ENCODE measurements at regions not wholly inside any gene's neighbourhood (a gene's known extent, or its start where the extent isn't known, plus 50 kb on each side); places are given as distances from the start of the nearest gene placed in this dataset.

- H3K27me3 ChIP-seq (replicated peaks in 1 of 2; ENCODE audit: control insufficient read depth in 2 of 2, extremely low read depth in 1 of 2, insufficient read depth in 2 of 2, low read length in 1 of 2), result no peaks in the 10 kb centered on the region
- no peak for DNase-seq
- no peak for ATAC-seq (replicated peaks in 1 of 4)
- Mint-ChIP-seq H3K4me1 (no peaks in the 10 kb centered on the region), H3K36me3 (no peaks in the 10 kb centered on the region), H3K4me3 (no peak overlapping the region), H3K9me3 (peaks cover 14 to 21% (median 19%) of the 10 kb centered on the region in 3 donors), H3K27me3 (peaks cover 0 to 7% of the 10 kb centered on the region in 2 donors), H3K27ac (no peak overlapping the region)
- no peaks in the 10 kb centered on the region for H3K36me3 ChIP-seq (ENCODE audit: control insufficient read depth in 2 of 2, extremely low read depth in 1 of 2, insufficient read depth in 1 of 2, low read length in 1 of 2)
- H3K4me1 ChIP-seq (ENCODE audit: control insufficient read depth in 1 of 2, extremely low read depth in 1 of 2, insufficient read depth in 2 of 2, low read length in 2 of 2), result no peaks in the 10 kb centered on the region
- H3K9me3 ChIP-seq, result no peaks in the 10 kb centered on the region
- CTCF ChIA-PET, result interaction anchor here in 1 of 2 donors (0.5 kb wide), 1 partner anchor 129 kb away, joined by 3 read pairs; no protein-coding TSS in a partner anchor
- no peak overlapping the region for H3K4me3 ChIP-seq (ENCODE audit: control insufficient read depth in 1 of 2, extremely low read depth in 1 of 2, low read length in 1 of 2)
- H3K27ac ChIP-seq (ENCODE audit: low read length), result no peak overlapping the region
- no CpG with 5 or more reads among the region's 1 CpG for WGBS (ENCODE audit: insufficient coverage)
- POLR2A ChIA-PET, result no interaction called here
These were observed 186.4 kb upstream of the DPYD start for GRCh38 chr1:98107256-98107655.

GRCh38 chr1:98104289-98104688 lies 183.5 kb upstream of the DPYD start:
- ChIA-PET CTCF (interaction anchor here in 1 of 2 donors (0.6 to 0.7 kb wide), 2 partner anchors 11 to 224 kb away, joined by 3 to 4 read pairs; no protein-coding TSS in a partner anchor), POLR2A (no interaction called here)
- H3K27me3 Mint-ChIP-seq, result peaks cover 0 to 4% of the 10 kb centered on the region in 2 donors
- H3K4me3 Mint-ChIP-seq, result no peak overlapping the region
- peaks cover 14 to 21% (median 19%) of the 10 kb centered on the region in 3 donors for H3K9me3 Mint-ChIP-seq
- Histone ChIP-seq H3K9me3 (no peaks in the 10 kb centered on the region), H3K27me3 (replicated peaks in 1 of 2; ENCODE audit: control insufficient read depth in 2 of 2, extremely low read depth in 1 of 2, insufficient read depth in 2 of 2, low read length in 1 of 2) (no peaks in the 10 kb centered on the region), H3K36me3 (ENCODE audit: control insufficient read depth in 2 of 2, extremely low read depth in 1 of 2, insufficient read depth in 1 of 2, low read length in 1 of 2) (no peaks in the 10 kb centered on the region), H3K4me3 (ENCODE audit: control insufficient read depth in 1 of 2, extremely low read depth in 1 of 2, low read length in 1 of 2) (no peak overlapping the region), H3K4me1 (ENCODE audit: control insufficient read depth in 1 of 2, extremely low read depth in 1 of 2, insufficient read depth in 2 of 2, low read length in 2 of 2) (no peaks in the 10 kb centered on the region), H3K27ac (ENCODE audit: low read length) (no peak overlapping the region)
- no peak overlapping the region for H3K27ac Mint-ChIP-seq
- DNase-seq (no peak), ATAC-seq (replicated peaks in 1 of 4) (no peak)
- H3K4me1 Mint-ChIP-seq, result no peaks in the 10 kb centered on the region
- no peaks in the 10 kb centered on the region for H3K36me3 Mint-ChIP-seq
- 89% methylated on average over 2 of the region's 3 CpGs for WGBS (ENCODE audit: insufficient coverage)

- DNase-seq (no peak), ATAC-seq (replicated peaks in 1 of 4) (no peak)
- H3K36me3 Mint-ChIP-seq, result no peaks in the 10 kb centered on the region
- H3K27me3 Mint-ChIP-seq, result peaks cover 0 to 4% of the 10 kb centered on the region in 2 donors
- no peak overlapping the region for H3K4me3 ChIP-seq (ENCODE audit: control insufficient read depth in 1 of 2, extremely low read depth in 1 of 2, low read length in 1 of 2)
- no peak overlapping the region for H3K27ac Mint-ChIP-seq
- ChIA-PET CTCF (interaction anchor here in 1 of 2 donors (0.7 kb wide), 1 partner anchor 10 kb away, joined by 4 read pairs; no protein-coding TSS in a partner anchor), POLR2A (no interaction called here)
- no peaks in the 10 kb centered on the region for H3K4me1 ChIP-seq (ENCODE audit: control insufficient read depth in 1 of 2, extremely low read depth in 1 of 2, insufficient read depth in 2 of 2, low read length in 2 of 2)
- no peak overlapping the region for H3K4me3 Mint-ChIP-seq
- H3K27me3 ChIP-seq (replicated peaks in 1 of 2; ENCODE audit: control insufficient read depth in 2 of 2, extremely low read depth in 1 of 2, insufficient read depth in 2 of 2, low read length in 1 of 2), result no peaks in the 10 kb centered on the region
- H3K9me3 ChIP-seq, result no peaks in the 10 kb centered on the region
- 74% methylated on average over 5 of the region's 5 CpGs for WGBS (ENCODE audit: insufficient coverage)
- no peaks in the 10 kb centered on the region for H3K36me3 ChIP-seq (ENCODE audit: control insufficient read depth in 2 of 2, extremely low read depth in 1 of 2, insufficient read depth in 1 of 2, low read length in 1 of 2)
- H3K9me3 Mint-ChIP-seq, result peaks cover 14 to 21% (median 19%) of the 10 kb centered on the region in 3 donors
- H3K4me1 Mint-ChIP-seq, result no peaks in the 10 kb centered on the region
- no peak overlapping the region for H3K27ac ChIP-seq (ENCODE audit: low read length)
These were observed 182.9 kb upstream of the DPYD start for GRCh38 chr1:98103617-98104285.

- no peaks in the 10 kb centered on the region for H3K4me1 Mint-ChIP-seq
- ChIA-PET CTCF (no interaction called here), POLR2A (no interaction called here)
- H3K27me3 Mint-ChIP-seq, result peaks cover 0 to 4% of the 10 kb centered on the region in 2 donors
- DNase-seq, result no peak
- H3K4me1 ChIP-seq (ENCODE audit: control insufficient read depth in 1 of 2, extremely low read depth in 1 of 2, insufficient read depth in 2 of 2, low read length in 2 of 2), result no peaks in the 10 kb centered on the region
- no peak overlapping the region for H3K4me3 ChIP-seq (ENCODE audit: control insufficient read depth in 1 of 2, extremely low read depth in 1 of 2, low read length in 1 of 2)
- no peaks in the 10 kb centered on the region for H3K27me3 ChIP-seq (replicated peaks in 1 of 2; ENCODE audit: control insufficient read depth in 2 of 2, extremely low read depth in 1 of 2, insufficient read depth in 2 of 2, low read length in 1 of 2)
- ATAC-seq (replicated peaks in 1 of 4), result no peak
- no peak overlapping the region for H3K27ac Mint-ChIP-seq
- no peak overlapping the region for H3K4me3 Mint-ChIP-seq
- no peaks in the 10 kb centered on the region for H3K36me3 Mint-ChIP-seq
- WGBS (ENCODE audit: insufficient coverage), result 67% methylated on average over 1 of the region's 4 CpGs
- H3K9me3 ChIP-seq, result no peaks in the 10 kb centered on the region
- H3K27ac ChIP-seq (ENCODE audit: low read length), result no peak overlapping the region
- H3K36me3 ChIP-seq (ENCODE audit: control insufficient read depth in 2 of 2, extremely low read depth in 1 of 2, insufficient read depth in 1 of 2, low read length in 1 of 2), result no peaks in the 10 kb centered on the region
- peaks cover 4 to 11% (median 9%) of the 10 kb centered on the region in 3 donors for H3K9me3 Mint-ChIP-seq
These were observed 181.7 kb upstream of the DPYD start for GRCh38 chr1:98102345-98103030.

- ChIA-PET POLR2A (no interaction called here), CTCF (no interaction called here)
- Histone ChIP-seq H3K4me3 (ENCODE audit: control insufficient read depth in 1 of 2, extremely low read depth in 1 of 2, low read length in 1 of 2) (no peak overlapping the region), H3K4me1 (ENCODE audit: control insufficient read depth in 1 of 2, extremely low read depth in 1 of 2, insufficient read depth in 2 of 2, low read length in 2 of 2) (no peaks in the 10 kb centered on the region), H3K36me3 (ENCODE audit: control insufficient read depth in 2 of 2, extremely low read depth in 1 of 2, insufficient read depth in 1 of 2, low read length in 1 of 2) (no peaks in the 10 kb centered on the region), H3K27ac (ENCODE audit: low read length) (no peak overlapping the region), H3K9me3 (no peaks in the 10 kb centered on the region), H3K27me3 (replicated peaks in 1 of 2; ENCODE audit: control insufficient read depth in 2 of 2, extremely low read depth in 1 of 2, insufficient read depth in 2 of 2, low read length in 1 of 2) (no peaks in the 10 kb centered on the region)
- H3K4me3 Mint-ChIP-seq, result no peak overlapping the region
- WGBS (ENCODE audit: insufficient coverage), result no CpG with 5 or more reads among the region's 2 CpGs
- no peak overlapping the region for H3K27ac Mint-ChIP-seq
- H3K4me1 Mint-ChIP-seq, result no peaks in the 10 kb centered on the region
- H3K9me3 Mint-ChIP-seq, result peaks cover 0 to 5% (median 5%) of the 10 kb centered on the region in 3 donors
- peaks cover 0 to 4% of the 10 kb centered on the region in 2 donors for H3K27me3 Mint-ChIP-seq
- no peak for DNase-seq
- no peaks in the 10 kb centered on the region for H3K36me3 Mint-ChIP-seq
- no peak for ATAC-seq (replicated peaks in 1 of 4)
These were observed 180.5 kb upstream of the DPYD start for GRCh38 chr1:98101364-98101763.

GRCh38 chr1:98099501-98099900 lies 178.7 kb upstream of the DPYD start:
- no peaks in the 10 kb centered on the region for H3K27me3 ChIP-seq (replicated peaks in 1 of 2; ENCODE audit: control insufficient read depth in 2 of 2, extremely low read depth in 1 of 2, insufficient read depth in 2 of 2, low read length in 1 of 2)
- Mint-ChIP-seq H3K36me3 (no peaks in the 10 kb centered on the region), H3K4me3 (no peak overlapping the region), H3K9me3 (no peaks in the 10 kb centered on the region), H3K27me3 (peaks cover 0 to 4% of the 10 kb centered on the region in 2 donors), H3K27ac (no peak overlapping the region), H3K4me1 (no peaks in the 10 kb centered on the region)
- no peak overlapping the region for H3K27ac ChIP-seq (ENCODE audit: low read length)
- POLR2A ChIA-PET, result interaction anchor here in 1 of 2 donors (0.8 kb wide), 1 partner anchor 1160 kb away, joined by 6 read pairs; no protein-coding TSS in a partner anchor
- H3K4me1 ChIP-seq (ENCODE audit: control insufficient read depth in 1 of 2, extremely low read depth in 1 of 2, insufficient read depth in 2 of 2, low read length in 2 of 2), result no peaks in the 10 kb centered on the region
- ATAC-seq (replicated peaks in 1 of 4), result no peak
- CTCF ChIA-PET, result no interaction called here
- WGBS (ENCODE audit: insufficient coverage), result 83% methylated on average over 1 of the region's 3 CpGs
- H3K9me3 ChIP-seq, result no peaks in the 10 kb centered on the region
- no peaks in the 10 kb centered on the region for H3K36me3 ChIP-seq (ENCODE audit: control insufficient read depth in 2 of 2, extremely low read depth in 1 of 2, insufficient read depth in 1 of 2, low read length in 1 of 2)
- DNase-seq, result no peak
- H3K4me3 ChIP-seq (ENCODE audit: control insufficient read depth in 1 of 2, extremely low read depth in 1 of 2, low read length in 1 of 2), result no peak overlapping the region
